Adrenal gland (tissue), 5 donors: ENCODE measurements at regions not wholly inside any gene's neighbourhood (a gene's known extent, or its start where the extent isn't known, plus 50 kb on each side); places are given as distances from the start of the nearest gene placed in this dataset.

Experiments
- CTCF ChIP-seq, 6 experiments: fragments of 450-650 bp in 4 of 6; fragments of 200-600 bp in 2 of 6; sonication (generic) in 1 of 6; IDR thresholded peaks; 1 replicate in 5 of 6; 2 replicates in 1 of 6; pipeline versions ENCODE4 v1.5.1 to v1.8.0; 2016 to 2021; ENCODE audit warnings: antibody characterized with exemption in 6 of 6, mild to moderate bottlenecking in 2 of 6, moderate library complexity in 1 of 6
- POLR2A ChIP-seq, 2 donors: fragments of 450-650 bp; IDR thresholded peaks; one replicate each; pipeline ENCODE4 v1.6.1; 2017; ENCODE audit warnings: antibody characterized with exemption in 2 of 2, mild to moderate bottlenecking in 2 of 2, moderate library complexity in 1 of 2
- donor health status: DM: no; HTN: no; CAD: no.

- TF ChIP-seq CTCF (IDR thresholded peaks at IDR 0.05) (no peak), POLR2A (IDR thresholded peaks at IDR 0.05) (no peak)
These were observed 52.1 kb upstream of the PRR23E start for GRCh38 chr3:127140501-127141460.
